ENCODE measurements at regions not wholly inside any gene's neighbourhood (a gene's known extent, or its start where the extent isn't known, plus 50 kb on each side); places are given as distances from the start of the nearest gene placed in this dataset.

DNA sequence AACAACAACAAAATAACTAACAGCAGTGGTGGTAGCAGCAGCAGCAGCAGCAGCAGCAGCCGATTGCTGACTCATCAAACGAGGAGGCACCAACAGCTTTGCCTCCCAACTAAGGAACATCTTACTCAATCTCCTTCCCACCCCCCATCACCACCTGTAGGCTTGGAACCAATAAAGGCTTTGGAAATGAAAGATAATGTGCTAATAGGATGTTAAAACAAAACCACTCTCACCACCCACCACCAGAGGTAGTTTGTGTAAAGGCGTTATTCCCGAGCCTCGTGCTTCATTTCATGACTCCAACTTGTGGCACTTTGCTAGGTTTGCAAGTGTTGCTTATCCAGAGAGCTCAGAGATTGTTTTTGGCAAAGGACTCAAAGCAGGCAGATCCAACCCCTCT is 346.5 kb downstream of the CD83 start:
- ATAC-seq: no peak
- TF ChIP-seq CSDC2 (CRISPR knock-in tag; IDR thresholded peaks at IDR 0.05): no peak
- no peak for TF ChIP-seq OSR1 (CRISPR knock-in tag; IDR thresholded peaks at IDR 0.05)
- no peak for TF ChIP-seq TOX (CRISPR knock-in tag; IDR thresholded peaks at IDR 0.05; ENCODE audit: borderline replicate concordance)
- no peak for TF ChIP-seq ZNF8 (CRISPR knock-in tag; IDR thresholded peaks at IDR 0.05)
- TF ChIP-seq ZC3H10 (CRISPR knock-in tag; IDR thresholded peaks at IDR 0.05): no peak
- no peak for TF ChIP-seq ESRRG (CRISPR knock-in tag; IDR thresholded peaks at IDR 0.05)
- TF ChIP-seq ZNF565 (CRISPR knock-in tag; conservative IDR thresholded peaks at IDR 0.05; ENCODE audit: low read depth): no peak
- no peak for TF ChIP-seq PPARA (CRISPR knock-in tag; IDR thresholded peaks at IDR 0.05; ENCODE audit: borderline replicate concordance)
- no peak for TF ChIP-seq ISL1 (CRISPR knock-in tag; IDR thresholded peaks at IDR 0.05)
- TF ChIP-seq GLIS3 (CRISPR knock-in tag; IDR thresholded peaks at IDR 0.05): no peak
- no peak for TF ChIP-seq ZFP3 (CRISPR knock-in tag; IDR thresholded peaks at IDR 0.05)
- TF ChIP-seq, protein P1, sequence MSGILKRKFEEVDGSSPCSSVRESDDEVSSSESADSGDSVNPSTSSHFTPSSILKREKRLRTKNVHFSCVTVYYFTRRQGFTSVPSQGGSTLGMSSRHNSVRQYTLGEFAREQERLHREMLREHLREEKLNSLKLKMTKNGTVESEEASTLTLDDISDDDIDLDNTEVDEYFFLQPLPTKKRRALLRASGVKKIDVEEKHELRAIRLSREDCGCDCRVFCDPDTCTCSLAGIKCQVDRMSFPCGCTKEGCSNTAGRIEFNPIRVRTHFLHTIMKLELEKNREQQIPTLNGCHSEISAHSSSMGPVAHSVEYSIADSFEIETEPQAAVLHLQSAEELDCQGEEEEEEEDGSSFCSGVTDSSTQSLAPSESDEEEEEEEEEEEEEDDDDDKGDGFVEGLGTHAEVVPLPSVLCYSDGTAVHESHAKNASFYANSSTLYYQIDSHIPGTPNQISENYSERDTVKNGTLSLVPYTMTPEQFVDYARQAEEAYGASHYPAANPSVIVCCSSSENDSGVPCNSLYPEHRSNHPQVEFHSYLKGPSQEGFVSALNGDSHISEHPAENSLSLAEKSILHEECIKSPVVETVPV (CRISPR knock-in tag; IDR thresholded peaks at IDR 0.05): no peak
- TF ChIP-seq BACH2 (CRISPR knock-in tag; IDR thresholded peaks at IDR 0.05; ENCODE audit: borderline replicate concordance): no peak
- no peak for TF ChIP-seq SNAI2 (CRISPR knock-in tag; IDR thresholded peaks at IDR 0.05)
- no peak for TF ChIP-seq TCF4 (CRISPR knock-in tag; IDR thresholded peaks at IDR 0.05; ENCODE audit: borderline replicate concordance)

GRCh38 chr6:14464716-14465115 is 347.1 kb downstream of the CD83 start:
- TF ChIP-seq PATZ1 (CRISPR knock-in tag; IDR thresholded peaks at IDR 0.05; ENCODE audit: borderline replicate concordance): no peak
- TF ChIP-seq ZNF70 (CRISPR knock-in tag; IDR thresholded peaks at IDR 0.05): no peak
- no peak for TF ChIP-seq CREB5 (CRISPR knock-in tag; IDR thresholded peaks at IDR 0.05; ENCODE audit: low read depth)
- no peak for TF ChIP-seq ZNF8 (CRISPR knock-in tag; IDR thresholded peaks at IDR 0.05)
- TF ChIP-seq TOX (CRISPR knock-in tag; IDR thresholded peaks at IDR 0.05; ENCODE audit: borderline replicate concordance): no peak
- no peak for TF ChIP-seq SNAI2 (CRISPR knock-in tag; IDR thresholded peaks at IDR 0.05)
- no peak for TF ChIP-seq BACH2 (CRISPR knock-in tag; IDR thresholded peaks at IDR 0.05; ENCODE audit: borderline replicate concordance)
- no peak for TF ChIP-seq TCF4 (CRISPR knock-in tag; IDR thresholded peaks at IDR 0.05; ENCODE audit: borderline replicate concordance)
- TF ChIP-seq ZNF565 (CRISPR knock-in tag; conservative IDR thresholded peaks at IDR 0.05; ENCODE audit: low read depth): no peak
- no peak for TF ChIP-seq ZFP30 (CRISPR knock-in tag; IDR thresholded peaks at IDR 0.05)
- TF ChIP-seq GLIS3 (CRISPR knock-in tag; IDR thresholded peaks at IDR 0.05): no peak
- TF ChIP-seq ZC3H10 (CRISPR knock-in tag; IDR thresholded peaks at IDR 0.05): no peak
- TF ChIP-seq POU6F1 (CRISPR knock-in tag; IDR thresholded peaks at IDR 0.05; ENCODE audit: borderline replicate concordance, low read depth): no peak
- no peak for TF ChIP-seq ARNTL (CRISPR knock-in tag; IDR thresholded peaks at IDR 0.05; ENCODE audit: borderline replicate concordance, low read depth)
- TF ChIP-seq OSR1 (CRISPR knock-in tag; IDR thresholded peaks at IDR 0.05): no peak
- no peak for TF ChIP-seq ZFP3 (CRISPR knock-in tag; IDR thresholded peaks at IDR 0.05)
- TF ChIP-seq RARB (CRISPR knock-in tag; IDR thresholded peaks at IDR 0.05): no peak
- TF ChIP-seq PPARA (CRISPR knock-in tag; IDR thresholded peaks at IDR 0.05; ENCODE audit: borderline replicate concordance): no peak
- no peak for TF ChIP-seq ISL1 (CRISPR knock-in tag; IDR thresholded peaks at IDR 0.05)
- no peak for TF ChIP-seq CSDC2 (CRISPR knock-in tag; IDR thresholded peaks at IDR 0.05)
- ATAC-seq: no peak

DNA sequence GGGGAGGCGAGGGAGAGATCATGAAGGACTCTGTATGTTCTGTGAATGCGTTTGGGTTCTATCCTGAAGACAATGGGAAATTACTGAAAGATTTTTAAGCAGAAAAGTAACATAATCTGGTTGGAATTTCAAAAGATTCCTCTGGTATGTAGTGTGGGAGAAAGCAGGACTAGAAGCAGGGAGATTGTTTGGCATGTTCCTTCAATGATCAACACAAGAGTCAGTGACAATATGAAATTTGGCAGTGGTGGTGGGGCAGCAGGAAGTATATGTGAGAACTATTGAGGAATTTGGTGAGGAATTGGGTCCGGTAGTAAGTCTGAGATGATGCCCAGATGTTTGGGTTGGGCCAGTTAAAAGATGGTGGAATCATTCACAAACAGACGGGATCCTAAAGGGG is 348.7 kb downstream of the CD83 start:
- TF ChIP-seq ZNF8 (CRISPR knock-in tag; IDR thresholded peaks at IDR 0.05) (no peak), CREB5 (CRISPR knock-in tag; IDR thresholded peaks at IDR 0.05; ENCODE audit: low read depth) (no peak), OSR1 (CRISPR knock-in tag; IDR thresholded peaks at IDR 0.05) (no peak), TCF4 (CRISPR knock-in tag; IDR thresholded peaks at IDR 0.05; ENCODE audit: borderline replicate concordance) (no peak)
- ATAC-seq: no peak
